Skeletal muscle satellite cell (primary cell): ENCODE measurements at regions not wholly inside any gene's neighbourhood (a gene's known extent, or its start where the extent isn't known, plus 50 kb on each side); places are given as distances from the start of the nearest gene placed in this dataset.

Experiments
- H3K27me3 ChIP-seq: 2 replicates; pipeline ENCODE4 v1.7.0; 2013; ENCODE audit warnings: low read length; ENCODE audit not compliant: control insufficient read depth, insufficient read depth
- H3K36me3 ChIP-seq: 2 replicates; pipeline ENCODE4 v1.7.0; 2013; ENCODE audit warnings: mild to moderate bottlenecking, control low read depth, low read length; ENCODE audit not compliant: insufficient read depth
- H3K4me1 ChIP-seq: 2 replicates; pipeline ENCODE4 v1.7.0; 2013; ENCODE audit warnings: low read length; ENCODE audit not compliant: control insufficient read depth, insufficient read depth
- H3K4me2 ChIP-seq: 2 replicates; pipeline ENCODE4 v1.7.0; 2013; ENCODE audit warnings: mild to moderate bottlenecking, low read length
- H3K4me3 ChIP-seq: 2 replicates; pipeline ENCODE4 v1.7.0; 2013; ENCODE audit warnings: low read length
- H3K9ac ChIP-seq: 2 replicates; pipeline ENCODE4 v1.7.0; 2013; ENCODE audit warnings: mild to moderate bottlenecking, low read depth, low read length, moderate library complexity
- H3K9me3 ChIP-seq: replicated peaks from 2 replicates; pipeline ENCODE4 v1.7.0; 2013; ENCODE audit warnings: mild to moderate bottlenecking, control low read depth, low read length

DNA sequence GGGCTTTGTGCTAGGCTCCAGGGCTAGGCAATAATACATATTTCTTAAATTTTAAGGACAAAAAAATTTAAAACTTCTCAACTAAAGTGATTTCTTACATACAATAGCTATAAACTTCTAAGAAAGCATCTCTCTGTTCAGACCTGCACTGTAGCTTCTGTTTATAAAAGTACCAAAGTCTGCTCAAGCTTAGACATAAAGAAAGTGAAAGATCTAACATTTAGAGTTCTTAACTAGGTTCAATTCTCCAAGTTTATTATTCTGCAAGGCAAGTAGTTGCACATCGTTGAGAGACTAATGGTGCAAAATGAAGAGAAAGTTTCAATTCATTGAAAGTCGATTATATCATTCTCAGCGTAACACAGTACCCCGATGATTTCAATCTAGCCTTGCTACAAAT, 857.4 kb upstream of the HTR2C start:
- Histone ChIP-seq H3K4me2 (no peak overlapping the region), H3K36me3 (no peaks in the 10 kb centered on the region), H3K9me3 (no peaks in the 10 kb centered on the region), H3K27me3 (no peaks in the 10 kb centered on the region), H3K4me1 (no peaks in the 10 kb centered on the region), H3K4me3 (no peak overlapping the region), H3K9ac (no peak overlapping the region)

DNA sequence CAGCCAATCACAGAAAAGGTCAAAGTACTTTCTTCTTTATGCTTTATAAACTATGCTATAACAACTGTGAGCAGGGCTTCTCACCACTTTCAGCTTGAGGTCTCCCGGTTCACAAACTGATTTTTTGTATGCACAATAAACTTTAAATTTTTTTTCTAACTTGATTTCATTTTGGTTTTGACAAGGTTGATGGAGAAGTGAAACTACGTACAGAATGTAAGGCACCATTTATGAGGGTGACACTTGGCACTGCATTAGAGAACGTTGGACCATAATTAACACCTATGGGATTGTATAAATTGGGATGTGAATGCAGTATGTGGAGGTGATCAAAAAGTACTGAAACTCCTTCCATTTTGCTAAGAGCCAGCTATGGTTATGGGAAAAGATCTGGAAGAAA, 857.9 kb upstream of the HTR2C start:
- Histone ChIP-seq H3K4me1 (no peaks in the 10 kb centered on the region), H3K4me2 (no peak overlapping the region), H3K4me3 (no peak overlapping the region), H3K9me3 (no peaks in the 10 kb centered on the region), H3K36me3 (no peaks in the 10 kb centered on the region), H3K9ac (no peak overlapping the region), H3K27me3 (no peaks in the 10 kb centered on the region)

DNA sequence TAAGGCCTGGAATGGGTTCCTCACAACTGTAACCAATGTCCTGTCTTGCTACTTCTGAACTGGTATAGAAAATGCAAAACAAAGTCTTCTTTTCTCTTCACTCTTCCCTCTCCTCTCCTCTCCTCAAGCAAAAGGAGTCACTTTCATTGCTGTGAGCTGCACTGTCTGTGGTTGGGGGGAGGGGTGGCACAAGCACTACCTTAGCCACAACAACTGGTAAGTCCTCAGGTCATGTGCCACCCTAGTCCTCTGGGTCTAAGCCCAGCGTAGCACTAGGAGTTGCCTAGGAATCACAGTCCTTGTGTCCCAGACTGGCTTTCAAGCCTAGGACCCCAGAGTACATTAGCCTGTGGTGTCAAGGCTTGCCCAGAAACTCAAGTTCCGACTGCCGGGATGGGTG, 859.3 kb upstream of the AMOT start:
- Histone ChIP-seq H3K9ac (no peak overlapping the region), H3K27me3 (no peaks in the 10 kb centered on the region), H3K4me3 (no peak overlapping the region), H3K4me1 (no peaks in the 10 kb centered on the region), H3K9me3 (no peaks in the 10 kb centered on the region), H3K4me2 (no peak overlapping the region), H3K36me3 (no peaks in the 10 kb centered on the region)

DNA sequence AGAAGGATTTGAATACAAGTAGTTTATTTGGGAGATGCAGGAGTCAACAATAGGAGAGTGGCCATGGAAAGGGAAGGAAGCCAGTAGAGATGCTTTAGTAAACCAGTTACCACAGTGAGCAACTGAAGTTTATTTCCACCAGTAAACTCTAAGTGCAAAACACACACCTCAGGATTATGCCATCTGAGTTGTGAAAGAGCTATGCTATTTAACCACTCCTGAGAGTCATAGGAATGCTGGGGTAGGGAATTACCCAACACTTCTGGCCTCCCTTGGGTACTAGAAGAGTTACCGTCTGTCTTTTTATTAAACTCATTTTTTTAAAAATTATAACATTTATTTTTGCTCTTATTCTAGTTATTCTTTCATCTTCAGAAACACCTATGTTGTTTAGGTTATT, 834.6 kb upstream of the AMOT start:
- H3K27me3 ChIP-seq, result no peaks in the 10 kb centered on the region
- H3K36me3 ChIP-seq, result no peaks in the 10 kb centered on the region
- no peak overlapping the region for H3K4me2 ChIP-seq
- no peak overlapping the region for H3K4me3 ChIP-seq
- H3K4me1 ChIP-seq, result no peaks in the 10 kb centered on the region
- H3K9me3 ChIP-seq, result no peaks in the 10 kb centered on the region
- no peak overlapping the region for H3K9ac ChIP-seq

DNA sequence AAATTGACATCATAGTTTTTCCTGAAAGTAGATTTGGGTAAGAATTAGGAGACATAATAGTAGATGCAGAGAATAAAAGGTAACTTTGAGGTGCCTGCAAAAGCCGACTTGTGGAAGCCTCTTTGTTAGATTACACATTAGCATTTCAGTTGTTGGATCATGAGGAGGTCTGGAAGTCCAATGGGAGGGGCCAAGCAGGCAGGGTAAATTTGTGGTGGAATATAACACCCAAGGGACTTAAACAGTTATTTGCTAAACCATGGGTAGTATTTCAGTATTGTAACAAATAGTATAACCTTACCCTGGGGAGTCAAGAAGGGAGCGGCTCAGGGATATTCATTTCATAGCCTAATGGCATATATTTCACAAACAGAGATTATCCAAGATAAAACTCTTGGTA, 810.7 kb upstream of the AMOT start:
- Histone ChIP-seq H3K27me3 (peaks cover 21% of the 10 kb centered on the region), H3K4me1 (no peaks in the 10 kb centered on the region), H3K36me3 (no peaks in the 10 kb centered on the region), H3K4me2 (no peak overlapping the region), H3K9ac (no peak overlapping the region), H3K9me3 (no peaks in the 10 kb centered on the region), H3K4me3 (no peak overlapping the region)

DNA sequence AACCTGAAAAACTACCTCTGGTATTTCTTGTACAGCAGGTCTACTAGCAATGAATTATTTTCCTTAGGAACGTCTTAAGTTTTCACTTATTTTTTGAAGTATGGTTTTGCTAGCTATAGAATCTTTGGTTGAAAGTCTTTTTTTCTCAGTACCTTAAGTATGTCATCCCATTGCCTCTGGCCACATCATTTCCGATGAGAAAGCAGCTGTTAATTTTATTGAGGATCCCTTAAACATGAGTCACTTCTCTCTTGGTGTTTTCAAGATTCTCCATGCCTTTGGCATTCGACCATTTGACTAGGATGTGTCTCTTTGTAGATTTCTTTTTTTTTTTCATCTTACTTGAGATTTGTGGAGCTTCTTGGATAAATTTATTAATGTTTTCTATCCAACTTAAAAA, 803.8 kb upstream of the AMOT start:
- Histone ChIP-seq H3K9ac (no peak overlapping the region), H3K36me3 (no peaks in the 10 kb centered on the region), H3K4me1 (no peaks in the 10 kb centered on the region), H3K27me3 (peaks cover 8% of the 10 kb centered on the region), H3K4me2 (no peak overlapping the region), H3K4me3 (no peak overlapping the region), H3K9me3 (no peaks in the 10 kb centered on the region)

DNA sequence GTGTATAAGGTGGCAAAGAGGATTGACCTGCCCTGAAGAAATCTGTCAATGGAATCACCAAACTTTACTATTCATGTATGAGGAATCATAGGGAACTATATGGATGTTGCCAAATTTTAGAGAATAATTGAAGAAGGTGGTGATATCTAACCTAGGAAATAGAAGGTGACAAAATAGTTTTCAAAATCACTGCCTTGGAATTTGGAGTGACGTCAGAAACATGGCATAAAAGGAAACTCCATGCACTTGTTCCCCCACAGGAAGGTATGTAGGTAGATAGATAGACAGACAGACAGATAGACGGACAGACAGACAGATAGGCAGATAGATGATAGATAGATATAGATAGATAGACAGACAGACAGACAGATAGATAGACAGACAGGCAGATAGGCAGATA, 793.9 kb upstream of the AMOT start:
- Histone ChIP-seq H3K4me2 (no peak overlapping the region), H3K4me3 (no peak overlapping the region), H3K36me3 (no peaks in the 10 kb centered on the region), H3K27me3 (peaks cover 4% of the 10 kb centered on the region), H3K4me1 (no peaks in the 10 kb centered on the region), H3K9ac (no peak overlapping the region), H3K9me3 (no peaks in the 10 kb centered on the region)

DNA sequence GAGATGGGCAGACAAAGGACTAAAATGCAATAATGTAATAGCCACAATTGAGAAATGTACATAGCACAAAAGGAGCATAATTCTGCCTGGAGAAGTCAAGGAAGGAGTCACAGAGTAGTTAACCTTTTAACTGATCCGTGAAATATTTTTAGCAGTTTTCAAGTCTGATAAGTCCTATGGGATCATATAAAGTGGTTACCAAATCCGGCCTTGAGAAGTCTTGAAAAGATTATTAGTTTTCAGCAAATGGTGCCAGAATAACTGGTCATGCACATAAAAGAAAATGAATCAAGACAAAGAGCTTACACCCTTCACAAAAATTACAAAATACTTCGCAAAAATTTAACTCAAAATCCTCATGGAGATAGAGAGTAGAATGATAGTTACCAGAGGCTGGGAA, 788.7 kb upstream of the AMOT start:
- no peak overlapping the region for H3K9ac ChIP-seq
- no peak overlapping the region for H3K4me3 ChIP-seq
- no peaks in the 10 kb centered on the region for H3K4me1 ChIP-seq
- no peaks in the 10 kb centered on the region for H3K36me3 ChIP-seq
- peaks cover 3% of the 10 kb centered on the region for H3K9me3 ChIP-seq
- no peak overlapping the region for H3K4me2 ChIP-seq
- H3K27me3 ChIP-seq, result peaks cover 14% of the 10 kb centered on the region

DNA sequence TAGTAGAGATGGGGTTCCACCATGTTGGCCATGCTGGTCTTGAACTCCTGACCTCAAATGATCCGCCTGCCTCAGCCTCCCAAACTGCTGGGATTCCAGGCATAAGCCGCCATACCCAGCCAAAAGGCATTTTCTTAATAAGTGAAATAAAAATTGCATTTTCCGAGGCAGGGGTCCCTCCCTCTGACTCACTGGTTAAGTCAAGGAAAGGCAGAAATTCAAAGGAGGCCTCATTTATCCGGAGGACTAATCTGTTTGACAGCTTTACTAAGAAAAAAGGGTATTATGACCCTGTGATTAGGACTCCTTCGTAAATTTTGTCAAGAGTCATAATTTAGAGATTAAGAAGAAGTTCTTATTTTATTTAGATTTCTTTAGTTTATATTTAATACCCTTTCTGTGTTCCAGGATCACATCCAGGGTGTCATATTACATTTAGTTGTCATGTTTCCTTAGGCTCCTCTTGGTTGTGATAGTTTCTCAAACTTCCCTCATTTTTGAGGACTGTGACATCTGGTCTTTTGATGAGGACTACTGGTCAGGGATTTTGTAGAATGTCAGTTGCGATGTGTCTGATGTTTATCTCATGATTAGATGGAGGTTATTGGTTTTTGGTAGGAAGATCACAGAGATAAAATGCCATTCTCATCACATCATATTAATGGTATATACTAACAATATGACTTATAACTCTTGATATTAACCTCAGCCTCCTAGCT, 753.7 kb upstream of the AMOT start:
- H3K9me3 ChIP-seq, result no peaks in the 10 kb centered on the region

DNA sequence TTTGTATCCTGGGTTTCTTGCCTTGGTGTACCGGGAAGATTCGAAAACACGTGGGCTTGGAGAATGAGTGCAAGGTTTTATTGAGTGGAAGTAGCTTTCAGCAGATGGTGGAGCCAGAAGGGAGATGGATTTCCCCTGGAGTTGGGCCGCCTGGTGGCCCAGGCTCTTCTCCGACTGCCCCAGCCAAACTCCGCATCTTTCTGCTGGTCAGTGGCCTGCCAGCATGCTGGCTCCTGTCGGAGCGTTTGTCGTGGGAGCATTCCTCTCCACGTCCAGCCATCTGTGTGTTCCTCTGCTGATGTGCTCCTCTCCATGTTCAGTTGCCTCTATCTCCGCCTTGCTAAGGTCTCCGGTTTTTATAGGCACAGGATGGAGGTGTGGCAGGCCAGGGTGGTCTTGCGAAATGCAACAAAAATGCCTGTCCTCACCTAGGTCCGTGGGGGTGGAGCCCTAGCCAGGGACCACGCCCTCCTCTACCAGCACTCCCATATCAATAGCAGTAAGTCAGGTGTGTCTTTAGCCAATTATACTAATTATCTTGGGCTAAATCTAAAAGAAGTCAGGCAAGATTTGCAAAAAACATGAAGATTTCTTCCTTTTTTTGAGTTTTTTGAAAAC, 745.8 kb upstream of the AMOT start:
- no peak overlapping the region for H3K4me3 ChIP-seq

More for the DNA sequence above, 753.7 kb upstream of the AMOT start:
- no peaks in the 10 kb centered on the region for H3K36me3 ChIP-seq
- no peak overlapping the region for H3K4me2 ChIP-seq
- no peak overlapping the region for H3K4me3 ChIP-seq
- H3K4me1 ChIP-seq, result no peaks in the 10 kb centered on the region
- peaks cover 4% of the 10 kb centered on the region for H3K27me3 ChIP-seq
- no peak overlapping the region for H3K9ac ChIP-seq

DNA sequence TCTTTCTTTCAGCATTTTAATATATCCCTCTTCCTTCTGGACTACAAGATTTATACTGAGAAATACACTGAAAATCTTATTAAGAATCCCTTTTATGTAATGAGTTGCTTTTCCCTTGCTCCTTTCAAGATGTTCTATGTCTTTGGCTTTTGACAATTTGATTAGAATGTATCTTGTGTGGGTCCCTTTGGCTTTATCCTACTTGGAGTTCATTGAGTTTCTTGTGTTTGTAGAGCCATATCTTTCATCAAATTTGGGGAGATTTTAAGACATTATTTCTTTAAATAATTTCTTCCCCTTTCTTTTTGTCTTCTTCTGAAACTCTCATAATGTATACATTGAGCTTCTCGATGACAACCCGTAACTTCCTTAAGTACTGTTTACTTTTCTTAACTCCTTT, 739.9 kb upstream of the AMOT start:
- Histone ChIP-seq H3K4me3 (no peak overlapping the region), H3K4me2 (no peak overlapping the region), H3K4me1 (no peaks in the 10 kb centered on the region), H3K9me3 (no peaks in the 10 kb centered on the region), H3K27me3 (peaks cover 1% of the 10 kb centered on the region), H3K36me3 (no peaks in the 10 kb centered on the region), H3K9ac (no peak overlapping the region)

More for the DNA sequence above, 745.8 kb upstream of the AMOT start:
- Histone ChIP-seq H3K4me1 (no peaks in the 10 kb centered on the region), H3K27me3 (peaks cover 7% of the 10 kb centered on the region), H3K9ac (no peak overlapping the region), H3K9me3 (no peaks in the 10 kb centered on the region), H3K36me3 (no peaks in the 10 kb centered on the region), H3K4me2 (no peak overlapping the region)

DNA sequence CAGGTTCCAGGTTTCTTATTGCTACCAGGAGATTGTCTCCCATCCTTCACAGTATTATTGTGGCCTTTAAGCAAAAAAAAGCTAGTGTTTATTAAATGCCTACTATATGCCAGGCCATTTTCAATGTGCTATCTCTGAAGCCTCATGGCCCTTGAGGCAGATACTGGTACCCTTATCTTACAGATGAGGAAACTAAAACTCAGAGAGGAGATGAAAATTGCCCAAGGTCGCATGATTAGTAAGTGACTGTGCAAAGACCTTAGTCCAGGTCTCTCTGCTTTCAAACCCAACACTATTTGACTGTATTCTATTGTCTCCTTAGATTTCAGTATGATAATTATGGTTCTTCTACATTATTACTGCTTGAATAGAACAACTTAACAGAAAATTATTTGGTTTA, 717.9 kb upstream of the AMOT start:
- Histone ChIP-seq H3K4me1 (no peaks in the 10 kb centered on the region), H3K27me3 (peaks cover 9% of the 10 kb centered on the region), H3K9ac (no peak overlapping the region), H3K36me3 (no peaks in the 10 kb centered on the region), H3K9me3 (no peaks in the 10 kb centered on the region), H3K4me3 (no peak overlapping the region), H3K4me2 (no peak overlapping the region)
